SK-N-SH (cell line): ENCODE measurements at regions not wholly inside any gene's neighbourhood (a gene's known extent, or its start where the extent isn't known, plus 50 kb on each side); places are given as distances from the start of the nearest gene placed in this dataset.

Source experiments
- CTCF ChIA-PET: fragments of 300-600, 350-600 bp; formaldehyde crosslinking; extraction: SDS; loops from one replicate; lab custom pipeline; 2021; lab: Yijun Ruan, JAX
- POLR2A ChIA-PET: fragments of 350-600 bp; sonication (Branson Sonifier 250); formaldehyde crosslinking; extraction: SDS; loops from one replicate; lab custom pipeline; 2020; ENCODE audit warnings: antibody characterized with exemption, inconsistent platforms; lab: Yijun Ruan, JAX
- DNase-seq: peaks from one replicate; pipeline ENCODE4 v3.0.0; 2012
- H2AFZ ChIP-seq: fragments of 200-600 bp; sonication (generic); 2 replicates; pipeline ENCODE4 v1.8.1; 2016; ENCODE audit warnings: antibody characterized with exemption, mild to moderate bottlenecking, low read depth
- H3F3A ChIP-seq: fragments of 200-600 bp; sonication (generic); replicated peaks from 2 replicates; pipeline ENCODE3; 2016; ENCODE audit warnings: antibody characterized with exemption, mild to moderate bottlenecking; ENCODE audit not compliant: insufficient read depth
- H3K27ac ChIP-seq, 2 experiments: fragments of 200-500 bp in 1 of 2; fragments of 200-600 bp in 1 of 2; sonication (Bioruptor generic) in 1 of 2; sonication (generic), shearing (Covaris generic) in 1 of 2; 2 replicates each; pipeline versions ENCODE4 v1.5.1 to v1.6.1; 2014 to 2016; ENCODE audit warnings: low read depth in 2 of 2, inconsistent platforms in 1 of 2, low read length in 1 of 2, mild to moderate bottlenecking in 1 of 2, mixed read lengths in 1 of 2
- H3K27me3 ChIP-seq: fragments of 200-600 bp; sonication (generic), shearing (Covaris generic); 2 replicates; pipeline ENCODE4 v1.6.1; 2016; ENCODE audit warnings: mixed run types; ENCODE audit not compliant: insufficient read depth
- H3K36me3 ChIP-seq, 2 experiments: fragments of 200-500 bp in 1 of 2; fragments of 200-600 bp in 1 of 2; sonication (Bioruptor generic) in 1 of 2; sonication (generic) in 1 of 2; replicated peaks in 1 of 2; 2 replicates each; pipeline versions ENCODE3 to v1.5.1; 2014 to 2016; ENCODE audit warnings: low read length in 1 of 2, mild to moderate bottlenecking in 1 of 2; ENCODE audit not compliant: insufficient read depth in 2 of 2, control insufficient read depth in 1 of 2
- H3K4me1 ChIP-seq, 2 experiments: fragments of 200-500 bp in 1 of 2; fragments of 200-600 bp in 1 of 2; sonication (Bioruptor generic) in 1 of 2; sonication (generic), shearing (Covaris generic) in 1 of 2; 2 replicates each; pipeline versions ENCODE4 v1.5.1 to v1.6.1; 2014 to 2016; ENCODE audit warnings: low read depth in 1 of 2, low read length in 1 of 2, mixed run types in 1 of 2; ENCODE audit not compliant: insufficient read depth in 2 of 2, control insufficient read depth in 1 of 2
- H3K4me2 ChIP-seq: fragments of 200-600 bp; sonication (generic), shearing (Covaris generic); 2 replicates; pipeline ENCODE4 v1.6.1; 2017; ENCODE audit warnings: mixed run types
- H3K4me3 ChIP-seq, 2 experiments: fragments of 200-500 bp in 1 of 2; fragments of 200-600 bp in 1 of 2; sonication (Bioruptor generic) in 1 of 2; sonication (generic), shearing (Covaris generic) in 1 of 2; 2 replicates each; pipeline versions ENCODE4 v1.5.1 to v1.8.1; 2014 to 2016; ENCODE audit warnings: low read depth in 2 of 2, inconsistent platforms in 1 of 2, low read length in 1 of 2, mild to moderate bottlenecking in 1 of 2, mixed read lengths in 1 of 2, moderate library complexity in 1 of 2
- H3K79me2 ChIP-seq: fragments of 200-600 bp; sonication (generic); 2 replicates; pipeline ENCODE4 v1.8.1; 2017; ENCODE audit warnings: mild to moderate bottlenecking; ENCODE audit not compliant: insufficient read depth
- H3K9ac ChIP-seq: fragments of 200-600 bp; sonication (generic); 2 replicates; pipeline ENCODE4 v1.6.1; 2017; ENCODE audit warnings: mixed run types
- H3K9me2 ChIP-seq: fragments of 200-600 bp; sonication (generic); 2 replicates; pipeline ENCODE4 v1.6.1; 2017; ENCODE audit warnings: mixed run types
- H3K9me3 ChIP-seq: fragments of 200-600 bp; sonication (generic); 2 replicates; pipeline ENCODE4 v1.6.1; 2017; ENCODE audit warnings: mixed run types, mild to moderate bottlenecking, moderate library complexity
- H4K20me1 ChIP-seq: fragments of 200-600 bp; sonication (generic); 2 replicates; pipeline ENCODE4 v1.6.1; 2017; ENCODE audit warnings: mild to moderate bottlenecking, mixed run types; ENCODE audit not compliant: insufficient read depth
- CHD2 ChIP-seq: fragments of 150-350 bp; IDR thresholded peaks from 2 replicates; pipeline ENCODE4 v1.6.1; 2018; ENCODE audit warnings: low read length; ENCODE audit not compliant: partially characterized antibody
- ELF1 ChIP-seq: IDR thresholded peaks from 2 replicates; pipeline ENCODE4 v1.4.0; 2012
- EP300 ChIP-seq, 2 experiments: IDR thresholded peaks; 2 replicates each; pipeline versions ENCODE4 v1.4.0 to v1.6.1; 2012; ENCODE audit warnings: borderline replicate concordance in 1 of 2, low read depth in 1 of 2, low read length in 1 of 2
- EZH2phosphoT487 ChIP-seq: fragments of 200-600 bp; sonication (generic); IDR thresholded peaks from 2 replicates; pipeline ENCODE4 v1.6.1; 2017; ENCODE audit warnings: low read depth, mixed run types, mild to moderate bottlenecking, antibody characterized with exemption, moderate library complexity, borderline replicate concordance
- FOSL2 ChIP-seq: IDR thresholded peaks from 2 replicates; pipeline ENCODE4 v1.4.0; 2012; ENCODE audit warnings: low read depth, mild to moderate bottlenecking, moderate library complexity, borderline replicate concordance
- FOXJ3 ChIP-seq: sonication (generic); formaldehyde crosslinking; IDR thresholded peaks from 2 replicates; pipeline ENCODE4 v1.5.1; 2020; ENCODE audit warnings: mild to moderate bottlenecking, missing genetic modification reagents
- GABPA ChIP-seq: IDR thresholded peaks from 2 replicates; pipeline ENCODE4 v1.4.0; 2012; ENCODE audit warnings: low read depth, mild to moderate bottlenecking
- JUND ChIP-seq: IDR thresholded peaks from 2 replicates; pipeline ENCODE4 v1.4.0; 2012
- MEF2A ChIP-seq: IDR thresholded peaks from 2 replicates; pipeline ENCODE4 v1.4.0; 2012; ENCODE audit warnings: low read depth, borderline replicate concordance
- MXI1 ChIP-seq: IDR thresholded peaks from 2 replicates; pipeline ENCODE4 v1.6.1; 2012; ENCODE audit warnings: mild to moderate bottlenecking, low read depth, low read length, improper control_type of control experiment
- NFIC ChIP-seq: IDR thresholded peaks from 2 replicates; pipeline ENCODE4 v1.4.0; 2012; ENCODE audit warnings: borderline replicate concordance
- RCOR1 ChIP-seq: fragments of 150-350 bp; IDR thresholded peaks from 2 replicates; pipeline ENCODE4 v1.6.1; 2017; ENCODE audit warnings: antibody characterized with exemption, low read length
- RFX5 ChIP-seq: IDR thresholded peaks from 2 replicates; pipeline ENCODE4 v1.6.1; 2012; ENCODE audit warnings: mild to moderate bottlenecking, improper control_type of control experiment, low read length
- RXRA ChIP-seq: IDR thresholded peaks from 2 replicates; pipeline ENCODE4 v1.4.0; 2012; ENCODE audit warnings: low read depth, mild to moderate bottlenecking, borderline replicate concordance
- TAF1 ChIP-seq: IDR thresholded peaks from 2 replicates; pipeline ENCODE4 v1.6.1; 2012; ENCODE audit warnings: low read depth, mild to moderate bottlenecking, low read length, moderate library complexity, borderline replicate concordance
- TCF12 ChIP-seq: IDR thresholded peaks from 2 replicates; pipeline ENCODE4 v1.4.0; 2012
- TEAD4 ChIP-seq: IDR thresholded peaks from 2 replicates; pipeline ENCODE4 v1.4.0; 2012; ENCODE audit warnings: mild to moderate bottlenecking, borderline replicate concordance; ENCODE audit not compliant: insufficient read depth
- WGBS: methylation state at CpG from one replicate; pipeline ENCODE4 v1.1.6; 2017; ENCODE audit warnings: low lambda C conversion rate; 5-methylcytosine and 5-hydroxymethylcytosine counted together
- TF ChIP-seq, protein P1 (sequence below): IDR thresholded peaks from 2 replicates; pipeline ENCODE4 v1.4.0; 2012; ENCODE audit warnings: low read depth, borderline replicate concordance
- TF ChIP-seq, protein P2 (sequence below): fragments of 200-600 bp; sonication (generic); IDR thresholded peaks from 2 replicates; pipeline ENCODE4 v1.6.1; 2017; ENCODE audit warnings: antibody characterized with exemption, mild to moderate bottlenecking, moderate library complexity

DNA sequence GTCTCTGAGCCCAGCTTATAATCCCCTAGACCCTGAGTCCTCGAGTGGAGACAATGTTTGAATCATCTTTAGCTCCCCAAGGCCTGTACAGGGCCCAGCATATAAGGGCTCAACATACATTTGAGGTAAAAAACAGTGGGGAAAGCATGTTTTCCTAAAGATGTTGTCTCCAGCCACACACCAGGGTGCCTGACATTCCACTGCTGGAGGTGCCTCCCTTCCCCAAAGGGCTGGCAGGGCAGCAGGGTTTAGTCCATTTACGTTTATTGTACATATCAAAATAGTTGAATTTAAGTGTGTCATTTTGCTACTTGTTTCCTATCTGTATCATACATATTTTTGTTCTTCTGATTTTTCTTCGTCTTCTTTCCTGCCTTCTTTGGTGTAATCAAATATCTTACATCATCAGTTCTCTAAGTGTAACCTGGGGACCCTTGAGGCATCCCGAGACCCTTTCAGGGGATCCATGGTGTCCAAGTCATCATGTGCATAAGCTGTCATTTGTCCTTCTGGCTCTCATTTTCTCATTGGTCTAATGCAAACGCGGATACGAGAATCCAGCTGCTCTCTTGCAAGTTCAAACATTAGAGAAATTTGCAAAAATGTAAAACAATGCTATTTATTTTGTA, 101.6 kb downstream of the PDGFA start:
- DNase-seq: no peak
- Histone ChIP-seq H3K9me3 (no peaks in the 10 kb centered on the region), H4K20me1 (no peaks in the 10 kb centered on the region), H3K9me2 (no peaks in the 10 kb centered on the region), H3K36me3 (no peaks in the 10 kb centered on the region), H3K4me1 (no peaks in the 10 kb centered on the region), H3F3A (no peaks in the 10 kb centered on the region), H3K4me2 (no peak overlapping the region), H3K79me2 (no peaks in the 10 kb centered on the region), H3K27me3 (peaks cover 7% of the 10 kb centered on the region), H3K27ac (no peak overlapping the region), H3K9ac (no peak overlapping the region), H3K4me3 (no peak overlapping the region; a peak in 1 of 4 replicates), H2AFZ (no peak overlapping the region)
- ChIA-PET CTCF (no interaction called here), POLR2A (no interaction called here)
- no peak for TF ChIP-seq TCF12
- no peak for TF ChIP-seq FOXJ3 (CRISPR knock-in tag)
- TF ChIP-seq TAF1: no peak
- TF ChIP-seq ELF1: no peak
- TF ChIP-seq RCOR1: no peak
- TF ChIP-seq CHD2: no peak
- no peak for TF ChIP-seq RFX5
- no peak for TF ChIP-seq JUND
- TF ChIP-seq, protein P1, sequence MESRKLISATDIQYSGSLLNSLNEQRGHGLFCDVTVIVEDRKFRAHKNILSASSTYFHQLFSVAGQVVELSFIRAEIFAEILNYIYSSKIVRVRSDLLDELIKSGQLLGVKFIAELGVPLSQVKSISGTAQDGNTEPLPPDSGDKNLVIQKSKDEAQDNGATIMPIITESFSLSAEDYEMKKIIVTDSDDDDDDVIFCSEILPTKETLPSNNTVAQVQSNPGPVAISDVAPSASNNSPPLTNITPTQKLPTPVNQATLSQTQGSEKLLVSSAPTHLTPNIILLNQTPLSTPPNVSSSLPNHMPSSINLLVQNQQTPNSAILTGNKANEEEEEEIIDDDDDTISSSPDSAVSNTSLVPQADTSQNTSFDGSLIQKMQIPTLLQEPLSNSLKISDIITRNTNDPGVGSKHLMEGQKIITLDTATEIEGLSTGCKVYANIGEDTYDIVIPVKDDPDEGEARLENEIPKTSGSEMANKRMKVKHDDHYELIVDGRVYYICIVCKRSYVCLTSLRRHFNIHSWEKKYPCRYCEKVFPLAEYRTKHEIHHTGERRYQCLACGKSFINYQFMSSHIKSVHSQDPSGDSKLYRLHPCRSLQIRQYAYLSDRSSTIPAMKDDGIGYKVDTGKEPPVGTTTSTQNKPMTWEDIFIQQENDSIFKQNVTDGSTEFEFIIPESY: no peak
- no peak for TF ChIP-seq NFIC
- TF ChIP-seq GABPA: no peak
- no peak for TF ChIP-seq MEF2A
- TF ChIP-seq, protein P2, sequence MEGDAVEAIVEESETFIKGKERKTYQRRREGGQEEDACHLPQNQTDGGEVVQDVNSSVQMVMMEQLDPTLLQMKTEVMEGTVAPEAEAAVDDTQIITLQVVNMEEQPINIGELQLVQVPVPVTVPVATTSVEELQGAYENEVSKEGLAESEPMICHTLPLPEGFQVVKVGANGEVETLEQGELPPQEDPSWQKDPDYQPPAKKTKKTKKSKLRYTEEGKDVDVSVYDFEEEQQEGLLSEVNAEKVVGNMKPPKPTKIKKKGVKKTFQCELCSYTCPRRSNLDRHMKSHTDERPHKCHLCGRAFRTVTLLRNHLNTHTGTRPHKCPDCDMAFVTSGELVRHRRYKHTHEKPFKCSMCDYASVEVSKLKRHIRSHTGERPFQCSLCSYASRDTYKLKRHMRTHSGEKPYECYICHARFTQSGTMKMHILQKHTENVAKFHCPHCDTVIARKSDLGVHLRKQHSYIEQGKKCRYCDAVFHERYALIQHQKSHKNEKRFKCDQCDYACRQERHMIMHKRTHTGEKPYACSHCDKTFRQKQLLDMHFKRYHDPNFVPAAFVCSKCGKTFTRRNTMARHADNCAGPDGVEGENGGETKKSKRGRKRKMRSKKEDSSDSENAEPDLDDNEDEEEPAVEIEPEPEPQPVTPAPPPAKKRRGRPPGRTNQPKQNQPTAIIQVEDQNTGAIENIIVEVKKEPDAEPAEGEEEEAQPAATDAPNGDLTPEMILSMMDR: no peak
- TF ChIP-seq RXRA: no peak
- TF ChIP-seq TEAD4: no peak
- TF ChIP-seq FOSL2: no peak
- no peak for TF ChIP-seq EZH2phosphoT487
- no peak for TF ChIP-seq MXI1
- TF ChIP-seq EP300 (IDR thresholded peaks at IDR 0.05; ENCODE audit: borderline replicate concordance in 1 of 2, low read depth in 1 of 2, low read length in 1 of 2): no peak
- WGBS: 45% methylated on average over 7 of the region's 7 CpGs
